GM06990 (cell line): ENCODE measurements at regions not wholly inside any gene's neighbourhood (a gene's known extent, or its start where the extent isn't known, plus 50 kb on each side); places are given as distances from the start of the nearest gene placed in this dataset.

Experiments
- DNase-seq: peaks from one replicate; pipeline ENCODE4 v3.0.0-alpha.2; 2011; ENCODE audit not compliant: insufficient read length; ENCODE audit errors: extremely low read depth
- H3K27me3 ChIP-seq: replicated peaks from 2 replicates; pipeline ENCODE4 v1.6.0; 2011; ENCODE audit warnings: low read length; ENCODE audit not compliant: control insufficient read depth, insufficient read depth
- H3K36me3 ChIP-seq: 2 replicates; pipeline ENCODE4 v1.5.1; 2011; ENCODE audit warnings: low read length; ENCODE audit not compliant: control insufficient read depth, insufficient read depth
- H3K4me3 ChIP-seq: replicated peaks from 2 replicates; pipeline ENCODE4 v1.5.1; 2011; ENCODE audit warnings: low read depth, mild to moderate bottlenecking, control low read depth, low read length
- TF ChIP-seq, protein P1 (sequence below): IDR thresholded peaks from 2 replicates; pipeline ENCODE4 v1.5.1; 2011; ENCODE audit warnings: low read length, control low read depth, mild to moderate bottlenecking, inconsistent platforms; ENCODE audit not compliant: insufficient read depth, poor library complexity, severe bottlenecking

DNA sequence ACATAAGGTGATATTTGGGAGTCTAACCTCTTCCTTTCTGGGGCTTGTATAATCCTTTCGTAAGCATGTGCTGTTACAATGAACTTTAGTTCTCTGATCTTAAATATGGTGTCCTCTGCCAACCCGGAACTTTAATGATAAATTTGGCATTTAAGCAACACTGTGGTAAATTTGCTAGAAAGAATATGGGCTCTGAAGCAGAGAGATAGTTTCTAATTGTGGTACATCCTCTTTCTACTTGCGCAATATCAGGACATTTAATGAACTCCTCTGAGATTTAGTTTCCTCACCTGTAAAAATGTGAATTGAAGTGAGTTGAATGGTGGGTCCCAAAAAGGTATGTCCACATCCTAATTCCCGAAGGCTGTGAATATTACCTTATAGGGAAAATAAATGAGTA is 364.7 kb downstream of the CAAP1 start:
- DNase-seq = no peak
- TF ChIP-seq, protein P1, sequence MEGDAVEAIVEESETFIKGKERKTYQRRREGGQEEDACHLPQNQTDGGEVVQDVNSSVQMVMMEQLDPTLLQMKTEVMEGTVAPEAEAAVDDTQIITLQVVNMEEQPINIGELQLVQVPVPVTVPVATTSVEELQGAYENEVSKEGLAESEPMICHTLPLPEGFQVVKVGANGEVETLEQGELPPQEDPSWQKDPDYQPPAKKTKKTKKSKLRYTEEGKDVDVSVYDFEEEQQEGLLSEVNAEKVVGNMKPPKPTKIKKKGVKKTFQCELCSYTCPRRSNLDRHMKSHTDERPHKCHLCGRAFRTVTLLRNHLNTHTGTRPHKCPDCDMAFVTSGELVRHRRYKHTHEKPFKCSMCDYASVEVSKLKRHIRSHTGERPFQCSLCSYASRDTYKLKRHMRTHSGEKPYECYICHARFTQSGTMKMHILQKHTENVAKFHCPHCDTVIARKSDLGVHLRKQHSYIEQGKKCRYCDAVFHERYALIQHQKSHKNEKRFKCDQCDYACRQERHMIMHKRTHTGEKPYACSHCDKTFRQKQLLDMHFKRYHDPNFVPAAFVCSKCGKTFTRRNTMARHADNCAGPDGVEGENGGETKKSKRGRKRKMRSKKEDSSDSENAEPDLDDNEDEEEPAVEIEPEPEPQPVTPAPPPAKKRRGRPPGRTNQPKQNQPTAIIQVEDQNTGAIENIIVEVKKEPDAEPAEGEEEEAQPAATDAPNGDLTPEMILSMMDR = no peak

DNA sequence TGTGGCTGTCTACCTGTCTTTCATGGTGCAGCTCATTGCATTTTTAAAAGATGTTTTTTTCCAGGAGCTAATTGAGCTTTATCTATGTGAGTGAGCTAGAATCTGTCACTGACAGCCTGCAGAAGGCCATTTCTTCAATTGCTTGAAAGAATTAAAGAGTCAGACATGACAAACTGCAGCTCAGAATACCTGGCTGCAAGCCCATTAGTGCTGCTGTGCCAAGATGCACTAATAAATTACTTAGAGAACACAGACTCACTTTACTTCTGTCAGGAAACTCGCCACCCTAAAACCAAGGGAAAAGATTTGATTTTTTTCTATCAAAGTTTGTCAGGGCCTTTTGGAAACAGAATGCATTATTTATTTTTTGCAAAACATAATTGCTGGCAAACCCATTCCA is 368.3 kb downstream of the CAAP1 start:
- DNase-seq = no peak
- no peaks in the 10 kb centered on the region for H3K27me3 ChIP-seq
- no peaks in the 10 kb centered on the region for H3K36me3 ChIP-seq
- TF ChIP-seq, protein P1 = no peak
- H3K4me3 ChIP-seq = no peak overlapping the region

More for the DNA sequence above, 364.7 kb downstream of the CAAP1 start:
- no peaks in the 10 kb centered on the region for H3K36me3 ChIP-seq
- no peaks in the 10 kb centered on the region for H3K27me3 ChIP-seq
- no peak overlapping the region for H3K4me3 ChIP-seq

DNA sequence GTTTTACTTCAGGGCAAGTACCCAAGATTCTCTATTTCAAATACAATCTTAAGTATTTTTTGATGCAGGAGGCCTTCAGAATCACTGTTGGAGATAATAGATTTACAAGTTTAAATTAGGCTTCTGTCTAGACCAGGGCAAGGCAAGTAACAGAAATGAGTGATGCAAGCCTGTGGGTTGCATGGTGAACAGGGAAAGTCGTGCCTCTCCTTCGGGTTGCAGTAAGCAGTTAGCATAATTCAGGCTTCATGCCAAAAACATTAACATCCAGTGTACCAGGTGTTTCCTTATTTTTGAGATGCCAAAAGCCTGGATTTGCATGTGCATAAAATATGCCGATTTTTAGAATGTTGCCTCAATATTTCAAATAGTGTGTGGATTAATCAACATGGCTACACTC is 369.0 kb downstream of the CAAP1 start:
- H3K36me3 ChIP-seq = no peaks in the 10 kb centered on the region
- DNase-seq = no peak
- no peak overlapping the region for H3K4me3 ChIP-seq
- H3K27me3 ChIP-seq = no peaks in the 10 kb centered on the region
- TF ChIP-seq, protein P1 = no peak

DNA sequence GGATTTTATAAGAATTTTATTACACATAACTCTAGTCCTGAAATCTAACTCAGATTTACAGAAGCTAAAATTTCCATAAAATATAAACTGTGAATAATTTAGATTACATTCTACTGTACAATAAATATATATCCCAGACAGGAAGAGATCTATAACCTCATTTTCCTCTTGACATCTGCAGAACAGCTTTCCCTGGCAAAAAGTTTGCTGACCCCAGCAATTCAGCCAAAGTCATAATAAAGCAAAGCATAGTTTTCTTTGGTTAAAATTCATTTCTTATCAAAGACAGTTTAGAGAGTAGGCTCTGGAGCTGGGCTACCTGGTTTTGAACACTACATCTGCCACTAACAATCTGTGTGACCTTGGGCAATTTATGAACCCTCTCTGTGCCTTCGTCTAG is 372.5 kb downstream of the CAAP1 start:
- Histone ChIP-seq H3K27me3 (no peaks in the 10 kb centered on the region), H3K36me3 (no peaks in the 10 kb centered on the region), H3K4me3 (no peak overlapping the region)
- DNase-seq = no peak
- TF ChIP-seq, protein P1 = no peak

DNA sequence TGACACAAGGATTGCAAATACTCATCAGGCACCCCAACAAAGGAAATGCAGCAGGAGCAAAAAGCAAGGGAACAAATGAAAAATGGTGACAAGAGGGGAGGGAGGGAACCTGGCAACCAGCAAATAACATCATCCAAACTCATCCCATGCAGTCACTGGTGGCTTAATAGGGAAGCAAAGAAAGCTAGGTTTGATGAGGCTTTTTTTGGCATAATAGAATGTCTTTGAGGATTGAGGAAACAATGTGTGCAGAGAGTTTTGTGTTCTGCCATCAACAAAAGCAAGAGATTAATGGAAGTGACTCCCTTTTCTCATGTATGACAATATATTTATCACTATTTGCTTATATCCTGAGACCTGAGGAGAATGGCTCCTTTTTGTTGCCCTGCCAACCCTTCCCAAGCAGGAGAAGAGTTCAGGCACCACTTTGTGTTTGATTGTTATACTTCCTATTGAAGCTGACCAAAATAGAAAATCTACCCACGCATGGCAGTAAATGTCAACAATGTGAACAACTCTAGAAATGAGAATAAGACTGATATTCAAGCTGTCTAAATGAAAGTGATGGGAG is 375.7 kb downstream of the CAAP1 start:
- Histone ChIP-seq H3K27me3 (no peaks in the 10 kb centered on the region), H3K4me3 (no peak overlapping the region), H3K36me3 (no peaks in the 10 kb centered on the region)
- TF ChIP-seq, protein P1 = no peak
- no peak for DNase-seq

DNA sequence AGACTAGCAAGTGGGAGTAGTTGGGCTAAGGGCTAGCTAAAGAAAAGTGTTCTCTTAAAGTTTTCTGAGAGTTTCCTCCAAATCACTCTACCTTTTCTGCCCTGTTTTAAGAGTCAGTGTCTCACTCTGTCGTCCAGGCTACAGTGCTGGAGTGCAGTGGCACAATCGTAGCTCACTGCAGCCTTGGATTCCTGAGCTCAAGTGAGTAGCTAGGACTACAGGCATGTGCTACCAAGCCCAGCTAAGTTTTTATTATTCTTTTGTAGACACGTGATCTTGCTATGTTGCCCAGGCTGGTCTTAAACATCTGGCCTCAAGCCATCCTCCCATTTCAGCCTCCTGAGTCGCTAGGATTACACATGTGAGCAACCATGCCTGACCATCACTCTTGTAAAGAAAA is 378.9 kb downstream of the CAAP1 start:
- DNase-seq = no peak
- Histone ChIP-seq H3K27me3 (no peaks in the 10 kb centered on the region), H3K36me3 (no peaks in the 10 kb centered on the region), H3K4me3 (no peak overlapping the region)
- TF ChIP-seq, protein P1 = no peak
